WTC11 (cell line): ENCODE measurements at regions not wholly inside any gene's neighbourhood (a gene's known extent, or its start where the extent isn't known, plus 50 kb on each side); places are given as distances from the start of the nearest gene placed in this dataset.

Experiments used
- ATAC-seq: fragments of 200-7000 bp; cut with Tn5 transposase; 2 replicates; pipeline ENCODE4 v1.10.0; 2021; ENCODE audit warnings: mild to moderate bottlenecking, moderate library complexity
- CTCF ChIA-PET: fragments of 300-600 bp; sonication (Branson Sonifier 250); formaldehyde crosslinking; loops from one replicate; lab custom pipeline; 2021; ENCODE audit warnings: antibody characterized with exemption; lab: Charles Lee
- POLR2A ChIA-PET: fragments of 350-600 bp; sonication (Branson Sonifier 250); formaldehyde crosslinking; loops from one replicate; lab custom pipeline; 2021; ENCODE audit warnings: antibody characterized with exemption; lab: Charles Lee
- DNase-seq: peaks from one replicate; pipeline ENCODE4 v3.0.0; 2021; ENCODE audit warnings: low spot score
- H3K27ac Mint-ChIP-seq: 2 replicates; pipeline ENCODE4 v1.8.0; 2021; ENCODE audit warnings: mixed read lengths
- H3K27me3 Mint-ChIP-seq: 2 replicates; pipeline ENCODE4 v1.8.0; 2021; ENCODE audit warnings: low read depth, mild to moderate bottlenecking, moderate library complexity, mixed read lengths
- H3K36me3 Mint-ChIP-seq: 2 replicates; pipeline ENCODE4 v1.8.0; 2021; ENCODE audit warnings: mixed read lengths
- H3K4me1 Mint-ChIP-seq: 2 replicates; pipeline ENCODE4 v1.8.0; 2022; ENCODE audit warnings: mixed read lengths
- H3K4me3 Mint-ChIP-seq: 2 replicates; pipeline ENCODE4 v1.8.0; 2021; ENCODE audit warnings: mild to moderate bottlenecking, moderate library complexity, mixed read lengths
- H3K9me3 Mint-ChIP-seq: 2 replicates; pipeline ENCODE4 v1.8.0; 2021; ENCODE audit warnings: mixed read lengths
- AFF4 ChIP-seq: sonication (generic); formaldehyde crosslinking; IDR thresholded peaks from 2 replicates; pipeline ENCODE4 v1.8.1; 2023; ENCODE audit warnings: mild to moderate bottlenecking, missing genetic modification reagents, borderline replicate concordance
- CREB1 ChIP-seq: sonication (generic); formaldehyde crosslinking; IDR thresholded peaks from 2 replicates; pipeline ENCODE4 v1.8.0; 2023; ENCODE audit warnings: mild to moderate bottlenecking, missing genetic modification reagents
- E2F4 ChIP-seq: sonication (generic); formaldehyde crosslinking; IDR thresholded peaks from 2 replicates; pipeline ENCODE4 v1.8.1; 2022; ENCODE audit warnings: low read depth, mild to moderate bottlenecking, moderate library complexity, missing genetic modification reagents, borderline replicate concordance
- EMX1 ChIP-seq: fragments of 250-450 bp; sonication (Bioruptor Pico); IDR thresholded peaks from 2 replicates; pipeline ENCODE4 v1.8.0; 2021; ENCODE audit warnings: mild to moderate bottlenecking
- GTF2I ChIP-seq: fragments of 250-450 bp; sonication (Bioruptor Pico); conservative IDR thresholded peaks from 2 replicates; pipeline ENCODE4 v1.4.0; 2021; ENCODE audit warnings: mild to moderate bottlenecking
- MXD4 ChIP-seq: fragments of 250-450 bp; sonication (Bioruptor Pico); IDR thresholded peaks from 2 replicates; pipeline ENCODE4 v1.8.0; 2021; ENCODE audit warnings: mild to moderate bottlenecking, moderate library complexity, borderline replicate concordance
- MYBL2 ChIP-seq: sonication (generic); formaldehyde crosslinking; IDR thresholded peaks from 2 replicates; pipeline ENCODE4 v1.8.1; 2023; ENCODE audit warnings: mild to moderate bottlenecking, moderate library complexity, missing genetic modification reagents
- NFE2L1 ChIP-seq: sonication (generic); formaldehyde crosslinking; IDR thresholded peaks from 2 replicates; pipeline ENCODE4 v1.8.1; 2023; ENCODE audit warnings: missing genetic modification reagents
- RORB ChIP-seq: fragments of 250-450 bp; sonication (Bioruptor Pico); IDR thresholded peaks from 2 replicates; pipeline ENCODE4 v1.9.0; 2021; ENCODE audit warnings: mild to moderate bottlenecking
- ZBTB21 ChIP-seq: sonication (generic); formaldehyde crosslinking; IDR thresholded peaks from 2 replicates; pipeline ENCODE4 v1.8.1; 2023; ENCODE audit warnings: mild to moderate bottlenecking, missing genetic modification reagents, borderline replicate concordance
- ZNF317 ChIP-seq: sonication (generic); formaldehyde crosslinking; IDR thresholded peaks from 2 replicates; pipeline ENCODE4 v1.8.1; 2023; ENCODE audit warnings: low read depth, mild to moderate bottlenecking, moderate library complexity, missing genetic modification reagents, borderline replicate concordance
- ZNF416 ChIP-seq: fragments of 250-450 bp; sonication (Bioruptor Pico); IDR thresholded peaks from 2 replicates; pipeline ENCODE4 v1.9.0; 2021; ENCODE audit warnings: mild to moderate bottlenecking, inconsistent platforms
- TF ChIP-seq, protein P1 (sequence below): sonication (generic); formaldehyde crosslinking; IDR thresholded peaks from 2 replicates; pipeline ENCODE4 v1.8.1; 2022; ENCODE audit warnings: mild to moderate bottlenecking, missing genetic modification reagents, moderate library complexity, borderline replicate concordance
- TF ChIP-seq, protein P2 (sequence below): sonication (generic); formaldehyde crosslinking; IDR thresholded peaks from 2 replicates; pipeline ENCODE4 v1.8.0; 2022; ENCODE audit warnings: mild to moderate bottlenecking, missing genetic modification reagents
- TF ChIP-seq, protein P3 (sequence below): fragments of 250-450 bp; sonication (Bioruptor Pico); IDR thresholded peaks from 2 replicates; pipeline ENCODE4 v1.9.0; 2021; ENCODE audit warnings: mild to moderate bottlenecking
- TF ChIP-seq, protein P4 (sequence below): sonication (generic); formaldehyde crosslinking; IDR thresholded peaks from 2 replicates; pipeline ENCODE4 v1.8.1; 2023; ENCODE audit warnings: mild to moderate bottlenecking, missing genetic modification reagents

- TF ChIP-seq AFF4 (CRISPR knock-in tag): no peak
These were observed 1136.6 kb upstream of the NXPH2 start (continued) for GRCh38 chr2:139916822-139917221.

GRCh38 chr2:139911160-139911559 lies 1131.0 kb upstream of the NXPH2 start:
- ATAC-seq (no peak), DNase-seq (no peak)
- no peaks in the 10 kb centered on the region for H3K27me3 Mint-ChIP-seq
- H3K27ac Mint-ChIP-seq: no peak overlapping the region
- H3K9me3 Mint-ChIP-seq: peaks cover 16% of the 10 kb centered on the region
- H3K4me3 Mint-ChIP-seq: no peak overlapping the region
- CTCF ChIA-PET: interaction anchor here (0.6 kb wide), 1 partner anchor 166 kb away, joined by 3 read pairs; no protein-coding TSS in a partner anchor
- peaks cover 9% of the 10 kb centered on the region; the same call in 1 of the 2 replicates for H3K36me3 Mint-ChIP-seq
- POLR2A ChIA-PET: no interaction called here
- no peaks in the 10 kb centered on the region for H3K4me1 Mint-ChIP-seq
- no peak for TF ChIP-seq E2F4
- TF ChIP-seq, protein P1, sequence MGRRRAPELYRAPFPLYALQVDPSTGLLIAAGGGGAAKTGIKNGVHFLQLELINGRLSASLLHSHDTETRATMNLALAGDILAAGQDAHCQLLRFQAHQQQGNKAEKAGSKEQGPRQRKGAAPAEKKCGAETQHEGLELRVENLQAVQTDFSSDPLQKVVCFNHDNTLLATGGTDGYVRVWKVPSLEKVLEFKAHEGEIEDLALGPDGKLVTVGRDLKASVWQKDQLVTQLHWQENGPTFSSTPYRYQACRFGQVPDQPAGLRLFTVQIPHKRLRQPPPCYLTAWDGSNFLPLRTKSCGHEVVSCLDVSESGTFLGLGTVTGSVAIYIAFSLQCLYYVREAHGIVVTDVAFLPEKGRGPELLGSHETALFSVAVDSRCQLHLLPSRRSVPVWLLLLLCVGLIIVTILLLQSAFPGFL (CRISPR knock-in tag): no peak
- TF ChIP-seq, protein P2, sequence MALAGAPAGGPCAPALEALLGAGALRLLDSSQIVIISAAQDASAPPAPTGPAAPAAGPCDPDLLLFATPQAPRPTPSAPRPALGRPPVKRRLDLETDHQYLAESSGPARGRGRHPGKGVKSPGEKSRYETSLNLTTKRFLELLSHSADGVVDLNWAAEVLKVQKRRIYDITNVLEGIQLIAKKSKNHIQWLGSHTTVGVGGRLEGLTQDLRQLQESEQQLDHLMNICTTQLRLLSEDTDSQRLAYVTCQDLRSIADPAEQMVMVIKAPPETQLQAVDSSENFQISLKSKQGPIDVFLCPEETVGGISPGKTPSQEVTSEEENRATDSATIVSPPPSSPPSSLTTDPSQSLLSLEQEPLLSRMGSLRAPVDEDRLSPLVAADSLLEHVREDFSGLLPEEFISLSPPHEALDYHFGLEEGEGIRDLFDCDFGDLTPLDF (CRISPR knock-in tag): no peak
- TF ChIP-seq GTF2I: no peak
- no peak for TF ChIP-seq MXD4 (CRISPR knock-in tag)
- no peak for TF ChIP-seq RORB
- TF ChIP-seq MYBL2: no peak
- no peak for TF ChIP-seq NFE2L1
- no peak for TF ChIP-seq CREB1 (CRISPR knock-in tag)
- TF ChIP-seq ZBTB21: no peak
- TF ChIP-seq, protein P3, sequence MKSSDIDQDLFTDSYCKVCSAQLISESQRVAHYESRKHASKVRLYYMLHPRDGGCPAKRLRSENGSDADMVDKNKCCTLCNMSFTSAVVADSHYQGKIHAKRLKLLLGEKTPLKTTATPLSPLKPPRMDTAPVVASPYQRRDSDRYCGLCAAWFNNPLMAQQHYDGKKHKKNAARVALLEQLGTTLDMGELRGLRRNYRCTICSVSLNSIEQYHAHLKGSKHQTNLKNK (CRISPR knock-in tag): no peak

DNA sequence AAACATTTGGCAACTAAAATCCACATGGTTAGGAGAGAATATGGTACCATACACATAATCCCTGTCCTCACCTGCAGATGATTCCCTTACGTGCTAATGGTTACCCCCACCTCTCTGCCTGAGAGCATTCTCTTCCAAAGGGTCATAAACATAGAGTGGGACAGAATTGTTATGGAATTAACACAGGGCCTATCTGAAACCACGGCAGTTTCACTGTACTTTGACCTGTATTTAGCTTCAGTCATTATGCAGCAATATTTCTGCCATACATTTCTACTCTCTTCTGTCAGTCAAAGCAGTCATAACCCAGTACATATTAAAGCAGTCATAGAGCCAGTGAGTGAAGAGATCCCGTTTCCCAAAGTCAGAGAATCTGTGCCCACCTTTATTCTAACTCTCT lies 1128.9 kb upstream of the NXPH2 start:
- no peak overlapping the region for H3K4me3 Mint-ChIP-seq
- CTCF ChIA-PET: no interaction called here
- TF ChIP-seq EMX1 (no peak), ZNF317 (no peak), ZNF416 (CRISPR knock-in tag) (no peak)
- TF ChIP-seq, protein P4, sequence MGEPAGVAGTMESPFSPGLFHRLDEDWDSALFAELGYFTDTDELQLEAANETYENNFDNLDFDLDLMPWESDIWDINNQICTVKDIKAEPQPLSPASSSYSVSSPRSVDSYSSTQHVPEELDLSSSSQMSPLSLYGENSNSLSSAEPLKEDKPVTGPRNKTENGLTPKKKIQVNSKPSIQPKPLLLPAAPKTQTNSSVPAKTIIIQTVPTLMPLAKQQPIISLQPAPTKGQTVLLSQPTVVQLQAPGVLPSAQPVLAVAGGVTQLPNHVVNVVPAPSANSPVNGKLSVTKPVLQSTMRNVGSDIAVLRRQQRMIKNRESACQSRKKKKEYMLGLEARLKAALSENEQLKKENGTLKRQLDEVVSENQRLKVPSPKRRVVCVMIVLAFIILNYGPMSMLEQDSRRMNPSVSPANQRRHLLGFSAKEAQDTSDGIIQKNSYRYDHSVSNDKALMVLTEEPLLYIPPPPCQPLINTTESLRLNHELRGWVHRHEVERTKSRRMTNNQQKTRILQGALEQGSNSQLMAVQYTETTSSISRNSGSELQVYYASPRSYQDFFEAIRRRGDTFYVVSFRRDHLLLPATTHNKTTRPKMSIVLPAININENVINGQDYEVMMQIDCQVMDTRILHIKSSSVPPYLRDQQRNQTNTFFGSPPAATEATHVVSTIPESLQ (CRISPR knock-in tag): no peak
- DNase-seq (no peak), ATAC-seq (no peak)
- H3K36me3 Mint-ChIP-seq: peaks cover 8% of the 10 kb centered on the region; the same call in 1 of the 2 replicates
- no peaks in the 10 kb centered on the region for H3K27me3 Mint-ChIP-seq
- H3K27ac Mint-ChIP-seq: no peak overlapping the region
- H3K4me1 Mint-ChIP-seq: no peaks in the 10 kb centered on the region
- POLR2A ChIA-PET: no interaction called here
- peaks cover 16% of the 10 kb centered on the region for H3K9me3 Mint-ChIP-seq
